ENCODE measurements at regions not wholly inside any gene's neighbourhood (a gene's known extent, or its start where the extent isn't known, plus 50 kb on each side); places are given as distances from the start of the nearest gene placed in this dataset.

GRCh38 chr21:20618878-20619277 is 379.3 kb upstream of the NCAM2 start:
- Histone ChIP-seq H2AFZ (ENCODE audit: low read length) (no peak overlapping the region), H4K20me1 (ENCODE audit: insufficient read depth, low read length) (no peaks in the 10 kb centered on the region), H3K36me3 (ENCODE audit: insufficient read depth, low read length) (no peaks in the 10 kb centered on the region), H3K4me3 (ENCODE audit: low read depth, low read length, poor library complexity, severe bottlenecking) (no peak overlapping the region), H3K4me2 (ENCODE audit: low read length) (no peak overlapping the region), H3K27ac (ENCODE audit: low read depth, low read length, poor library complexity, severe bottlenecking) (no peak overlapping the region), H3K4me1 (ENCODE audit: insufficient read depth, low read length, poor library complexity, severe bottlenecking) (no peaks in the 10 kb centered on the region), H3K9me2 (ENCODE audit: insufficient read depth, low read length) (no peaks in the 10 kb centered on the region), H3K79me2 (ENCODE audit: insufficient read depth, low read depth, low read length) (no peaks in the 10 kb centered on the region), H3K9me3 (ENCODE audit: low read length) (peaks cover 31% of the 10 kb centered on the region)
- POLR2A ChIA-PET = no interaction called here
- TF ChIP-seq CTCF (conservative IDR thresholded peaks at IDR 0.05; ENCODE audit: low read length) = no peak
- no peak for TF ChIP-seq EZH2phosphoT487 (IDR thresholded peaks at IDR 0.05; ENCODE audit: borderline replicate concordance, low read depth, low read length)
- DNase-seq (ENCODE audit: low spot score) = no peak
- BruUV-seq (replicated peaks) = no TSS peak
- CTCF ChIA-PET (ENCODE audit: unreplicated experiment) = no interaction called here
- intact Hi-C loops (cut with micrococcal nuclease; ENCODE audit: unreplicated experiment) = no loop called here

- ChIA-PET CTCF (ENCODE audit: unreplicated experiment) (no interaction called here), POLR2A (no interaction called here)
- no peak for TF ChIP-seq CTCF (conservative IDR thresholded peaks at IDR 0.05; ENCODE audit: low read length)
- no peak for TF ChIP-seq EZH2phosphoT487 (IDR thresholded peaks at IDR 0.05; ENCODE audit: borderline replicate concordance, low read depth, low read length)
- no peak for DNase-seq (ENCODE audit: low spot score)
- Histone ChIP-seq H4K20me1 (ENCODE audit: insufficient read depth, low read length) (no peaks in the 10 kb centered on the region), H3K79me2 (ENCODE audit: insufficient read depth, low read depth, low read length) (no peaks in the 10 kb centered on the region), H3K9me3 (ENCODE audit: low read length) (peaks cover 28% of the 10 kb centered on the region), H3K4me2 (ENCODE audit: low read length) (no peak overlapping the region), H2AFZ (ENCODE audit: low read length) (no peak overlapping the region), H3K36me3 (ENCODE audit: insufficient read depth, low read length) (no peaks in the 10 kb centered on the region), H3K4me3 (ENCODE audit: low read depth, low read length, poor library complexity, severe bottlenecking) (no peak overlapping the region), H3K9me2 (ENCODE audit: insufficient read depth, low read length) (no peaks in the 10 kb centered on the region), H3K4me1 (ENCODE audit: insufficient read depth, low read length, poor library complexity, severe bottlenecking) (no peaks in the 10 kb centered on the region), H3K27ac (ENCODE audit: low read depth, low read length, poor library complexity, severe bottlenecking) (no peak overlapping the region)
- BruUV-seq (replicated peaks) = no TSS peak
- intact Hi-C loops (cut with micrococcal nuclease; ENCODE audit: unreplicated experiment) = no loop called here
Measured at GRCh38 chr21:20627594-20627993, 370.6 kb upstream of the NCAM2 start.

DNA sequence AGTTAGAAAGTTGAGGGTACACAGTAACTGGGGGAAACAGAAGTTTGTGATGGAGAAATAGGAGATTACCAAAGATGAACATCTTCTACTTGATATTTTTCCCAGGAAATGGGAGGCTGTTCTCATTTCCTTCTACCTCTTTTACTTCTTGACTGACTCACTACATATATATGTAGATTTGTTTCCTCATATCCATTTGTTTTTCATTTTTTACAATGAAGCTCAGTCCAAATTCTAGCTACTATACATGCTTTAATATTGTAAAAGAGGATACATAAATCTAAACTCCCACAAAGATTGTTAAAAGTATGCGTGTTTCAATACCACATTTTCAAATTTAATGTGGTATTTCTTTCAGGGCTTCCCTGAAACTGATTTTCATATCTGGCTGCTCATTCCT is 366.6 kb upstream of the NCAM2 start:
- Histone ChIP-seq H3K9me2 (ENCODE audit: insufficient read depth, low read length) (no peaks in the 10 kb centered on the region), H3K36me3 (ENCODE audit: insufficient read depth, low read length) (no peaks in the 10 kb centered on the region), H3K9me3 (ENCODE audit: low read length) (peaks cover 30% of the 10 kb centered on the region; the same call in 1 of the 2 replicates), H2AFZ (ENCODE audit: low read length) (no peak overlapping the region), H4K20me1 (ENCODE audit: insufficient read depth, low read length) (no peaks in the 10 kb centered on the region), H3K4me3 (ENCODE audit: low read depth, low read length, poor library complexity, severe bottlenecking) (no peak overlapping the region), H3K4me2 (ENCODE audit: low read length) (no peak overlapping the region), H3K4me1 (ENCODE audit: insufficient read depth, low read length, poor library complexity, severe bottlenecking) (no peaks in the 10 kb centered on the region), H3K79me2 (ENCODE audit: insufficient read depth, low read depth, low read length) (no peaks in the 10 kb centered on the region), H3K27ac (ENCODE audit: low read depth, low read length, poor library complexity, severe bottlenecking) (no peak overlapping the region)
- ChIA-PET POLR2A (no interaction called here), CTCF (ENCODE audit: unreplicated experiment) (no interaction called here)
- no peak for DNase-seq (ENCODE audit: low spot score)
- intact Hi-C loops (cut with micrococcal nuclease; ENCODE audit: unreplicated experiment) = no loop called here
- BruUV-seq (replicated peaks) = no TSS peak
- no peak for TF ChIP-seq EZH2phosphoT487 (IDR thresholded peaks at IDR 0.05; ENCODE audit: borderline replicate concordance, low read depth, low read length)
- no peak for TF ChIP-seq CTCF (conservative IDR thresholded peaks at IDR 0.05; ENCODE audit: low read length)

Data from OCI-LY7 (cell line).